HepG2 (cell line): ENCODE measurements at regions not wholly inside any gene's neighbourhood (a gene's known extent, or its start where the extent isn't known, plus 50 kb on each side); places are given as distances from the start of the nearest gene placed in this dataset.

Experiments
- ATAC-seq: fragments of 200-7000 bp; cut with Tn5 transposase; 3 replicates; pipeline ENCODE4 v1.9.1; 2020; ENCODE audit warnings: mild to moderate bottlenecking, moderate library complexity
- BruUV-seq: library from RNA; stranded (reverse); fragments of 400-500 nt; replicated peaks from 2 replicates; lab custom pipeline; 2021; lab: Mats Ljungman, UMichigan
- CTCF ChIA-PET: fragments of 300-600 bp; formaldehyde crosslinking; extraction: SDS; loops from one replicate; lab custom pipeline; 2021; ENCODE audit warnings: low total read pairs, inconsistent platforms, low intra/inter-chr PET ratio; lab: Yijun Ruan, JAX
- POLR2A ChIA-PET: fragments of 350-600 bp; sonication (Branson Sonifier 250); formaldehyde crosslinking; loops from one replicate; lab custom pipeline; 2020; ENCODE audit warnings: antibody characterized with exemption, inconsistent platforms; lab: Yijun Ruan, JAX
- DNase-seq: peaks from one replicate; pipeline ENCODE4 v3.0.0-alpha.2; 2015; ENCODE audit warnings: low spot score
- FAIRE-seq: peaks from 3 replicates; lab custom pipeline; 2011; peaks lifted over from hg19 to GRCh38; lab: Jason Lieb, UNC
- H2AFZ ChIP-seq: one replicate; pipeline ENCODE4 v1.6.1; 2011; ENCODE audit warnings: low read length, inconsistent platforms
- H3K27ac ChIP-seq: fragments of 300-600 bp; 3 replicates; pipeline ENCODE4 v1.8.0; 2011; ENCODE audit warnings: mixed run types, mild to moderate bottlenecking, mixed read lengths, low read length, inconsistent platforms; ENCODE audit not compliant: insufficient read depth; ENCODE audit errors: extremely low read length
- H3K27me3 ChIP-seq, 2 experiments: fragments of 200-600 bp in 1 of 2; 2 replicates in 1 of 2; 3 replicates in 1 of 2; pipeline versions ENCODE4 v1.6.0 to v1.8.0; 2011; ENCODE audit warnings: low read length in 2 of 2, mild to moderate bottlenecking in 2 of 2, moderate library complexity in 2 of 2, inconsistent platforms in 1 of 2; ENCODE audit not compliant: insufficient read depth in 2 of 2, control insufficient read depth in 1 of 2
- H3K36me3 ChIP-seq, 2 experiments: fragments of 200-600 bp in 1 of 2; replicated peaks in 1 of 2; 2 replicates in 1 of 2; 3 replicates in 1 of 2; pipeline versions ENCODE4 v1.5.1 to v1.8.0; 2011; ENCODE audit warnings: low read length in 2 of 2, inconsistent platforms in 1 of 2; ENCODE audit not compliant: insufficient read depth in 2 of 2, control insufficient read depth in 1 of 2
- H3K4me1 ChIP-seq: 2 replicates; pipeline ENCODE4 v1.5.1; 2012; ENCODE audit warnings: low read length, inconsistent platforms; ENCODE audit not compliant: insufficient read depth
- H3K4me2 ChIP-seq: 2 replicates; pipeline ENCODE4 v1.6.0; 2011; ENCODE audit warnings: low read depth, low read length, inconsistent platforms
- H3K4me3 ChIP-seq, 3 experiments: fragments of 200-600 bp in 1 of 3; sonication (generic), shearing (Covaris generic) in 1 of 3; replicated peaks in 1 of 3; 2 replicates each; pipeline ENCODE4 v1.5.1; 2011 to 2016; ENCODE audit warnings: low read length in 3 of 3, inconsistent platforms in 2 of 3, low read depth in 2 of 3, mild to moderate bottlenecking in 2 of 3, control low read depth in 1 of 3, mixed read lengths in 1 of 3; ENCODE audit not compliant: insufficient read depth in 1 of 3
- H3K79me2 ChIP-seq: one replicate; pipeline ENCODE4 v1.6.1; 2011; ENCODE audit warnings: low read length, inconsistent platforms; ENCODE audit not compliant: insufficient read depth
- H3K9ac ChIP-seq: 2 replicates; pipeline ENCODE4 v1.6.0; 2011; ENCODE audit warnings: mild to moderate bottlenecking, low read depth, low read length, inconsistent platforms; ENCODE audit not compliant: insufficient read depth
- H3K9me3 ChIP-seq: 2 replicates; pipeline ENCODE4 v1.5.1; 2012; ENCODE audit warnings: mild to moderate bottlenecking, low read length
- H4K20me1 ChIP-seq: 2 replicates; pipeline ENCODE4 v1.6.0; 2011; ENCODE audit warnings: inconsistent platforms, mild to moderate bottlenecking, low read length, moderate library complexity; ENCODE audit not compliant: insufficient read depth
- FLYWCH1 ChIP-seq: sonication (generic); formaldehyde crosslinking; IDR thresholded peaks from 2 replicates; pipeline ENCODE4 v1.8.1; 2023; ENCODE audit warnings: mild to moderate bottlenecking, missing genetic modification reagents
- FOXO1 ChIP-seq: sonication (generic); formaldehyde crosslinking; IDR thresholded peaks from 2 replicates; pipeline ENCODE4 v1.4.0; 2020; ENCODE audit warnings: missing genetic modification reagents
- KMT2A ChIP-seq: sonication (generic); formaldehyde crosslinking; IDR thresholded peaks from 2 replicates; pipeline ENCODE4 v1.4.0; 2020; ENCODE audit warnings: missing genetic modification reagents
- PHB2 ChIP-seq: fragments of 450-650 bp; IDR thresholded peaks from 2 replicates; pipeline ENCODE4 v1.6.1; 2018; ENCODE audit not compliant: partially characterized antibody
- POLR2A ChIP-seq, 2 experiments: IDR thresholded peaks; 2 replicates each; pipeline ENCODE4 v1.6.1; 2011; ENCODE audit warnings: low read depth in 2 of 2, low read length in 2 of 2, mild to moderate bottlenecking in 1 of 2, moderate library complexity in 1 of 2; ENCODE audit not compliant: insufficient read depth in 1 of 2
- SATB2 ChIP-seq: sonication (generic); formaldehyde crosslinking; IDR thresholded peaks from 2 replicates; pipeline ENCODE4 v1.5.0; 2020; ENCODE audit warnings: missing genetic modification reagents
- ZNF260 ChIP-seq: sonication (generic); formaldehyde crosslinking; IDR thresholded peaks from 2 replicates; pipeline ENCODE4 v1.4.0; 2020; ENCODE audit warnings: missing genetic modification reagents, low read depth, mild to moderate bottlenecking, borderline replicate concordance
- ZNF3 ChIP-seq: IDR thresholded peaks from 2 replicates; pipeline ENCODE4 v1.7.0; 2017; ENCODE audit warnings: inconsistent platforms
- ZNF501 ChIP-seq: sonication (generic); formaldehyde crosslinking; IDR thresholded peaks from 2 replicates; pipeline ENCODE4 v1.5.1; 2020; ENCODE audit warnings: mild to moderate bottlenecking, moderate library complexity, missing genetic modification reagents
- ZNF747 ChIP-seq: sonication (generic); formaldehyde crosslinking; IDR thresholded peaks from 2 replicates; pipeline ENCODE4 v1.8.1; 2023; ENCODE audit warnings: missing genetic modification reagents, mild to moderate bottlenecking, borderline replicate concordance
- ZNF816 ChIP-seq: sonication (generic); formaldehyde crosslinking; IDR thresholded peaks from 2 replicates; pipeline ENCODE4 v1.8.0; 2022; ENCODE audit warnings: missing genetic modification reagents, mild to moderate bottlenecking, borderline replicate concordance
- WGBS: methylation state at CpG from one replicate; pipeline ENCODE4 v1.1.6; 2017; ENCODE audit warnings: low lambda C conversion rate; 5-methylcytosine and 5-hydroxymethylcytosine counted together
- in situ Hi-C: cut with HindIII; loops from 2 replicates; pipeline ENCODE4 v1.10.0; 2017; ENCODE audit warnings: low pct_unique_long_range_greater_than_20kb; ENCODE audit not compliant: extremely low pct_ligation_motif_present
- intact Hi-C: fragments of 100-400 bp; cut with micrococcal nuclease; formaldehyde crosslinking; loops from one replicate; pipeline ENCODE4 v1.10.0; 2022; ENCODE audit not compliant: unreplicated experiment
- TF ChIP-seq, protein P1 (sequence below): sonication (generic); formaldehyde crosslinking; IDR thresholded peaks from 2 replicates; pipeline ENCODE4 v1.5.1; 2020; ENCODE audit warnings: mild to moderate bottlenecking, moderate library complexity, missing genetic modification reagents
- TF ChIP-seq, protein P2 (sequence below): sonication (generic); formaldehyde crosslinking; IDR thresholded peaks from 2 replicates; pipeline ENCODE4 v1.4.0; 2020; ENCODE audit warnings: missing genetic modification reagents
- TF ChIP-seq, protein P3 (sequence below): sonication (generic); formaldehyde crosslinking; IDR thresholded peaks from 2 replicates; pipeline ENCODE4 v1.5.0; 2020; ENCODE audit warnings: missing genetic modification reagents

DNA sequence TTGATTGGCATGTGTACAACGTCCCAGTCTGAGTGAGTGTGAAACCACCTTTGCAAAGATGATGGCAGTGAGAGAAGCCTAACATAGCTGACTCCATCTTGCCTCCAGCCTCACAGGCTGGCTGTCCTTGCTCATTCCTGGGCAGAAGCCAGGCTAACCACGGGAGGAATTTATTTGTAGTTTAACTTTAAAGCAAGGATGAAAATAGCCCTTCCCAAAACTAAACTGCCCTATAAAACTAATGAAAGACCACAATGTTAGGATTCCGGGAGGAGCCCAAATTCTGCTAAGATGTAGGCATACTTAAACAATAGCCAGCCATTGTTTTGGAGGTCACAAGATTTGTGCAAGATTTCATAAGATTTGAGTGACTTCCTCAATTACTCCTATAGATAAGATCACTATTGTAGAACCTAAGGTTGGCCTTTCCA, 96.6 kb upstream of the LSM14A start:
- CTCF ChIA-PET, result no interaction called here
- FAIRE-seq, result no peak
- Histone ChIP-seq H3K79me2 (no peaks in the 10 kb centered on the region), H3K27me3 (0 out of 5 replicates have a peak, but pooled peaks cover 0 to 4% of the 10 kb centered on the region in 2 experiments), H3K9me3 (no peaks in the 10 kb centered on the region), H3K4me2 (no peak overlapping the region), H3K4me3 (no peak overlapping the region), H3K4me1 (no peaks in the 10 kb centered on the region), H4K20me1 (no peaks in the 10 kb centered on the region), H3K36me3 (no peaks in the 10 kb centered on the region), H3K27ac (no peak overlapping the region), H2AFZ (no peak overlapping the region), H3K9ac (no peak overlapping the region)
- POLR2A ChIA-PET, result no interaction called here
- no peak for DNase-seq
- no peak for ATAC-seq
- WGBS, result 2% methylated on average over 3 of the region's 3 CpGs
- no TSS peak for BruUV-seq
- in situ Hi-C loops, result no loop called here
- intact Hi-C loops, result no loop called here
- TF ChIP-seq KMT2A (CRISPR knock-in tag) (no peak), ZNF747 (CRISPR knock-in tag) (no peak), FLYWCH1 (CRISPR knock-in tag) (no peak), ZNF3 (no peak), SATB2 (CRISPR knock-in tag) (no peak), POLR2A (IDR thresholded peaks at IDR 0.05; ENCODE audit: insufficient read depth in 1 of 2, low read depth in 2 of 2, low read length in 2 of 2) (no peak), ZNF816 (CRISPR knock-in tag) (no peak), ZNF260 (no peak), PHB2 (no peak), ZNF501 (CRISPR knock-in tag) (no peak), FOXO1 (CRISPR knock-in tag) (no peak)
- TF ChIP-seq, protein P1, sequence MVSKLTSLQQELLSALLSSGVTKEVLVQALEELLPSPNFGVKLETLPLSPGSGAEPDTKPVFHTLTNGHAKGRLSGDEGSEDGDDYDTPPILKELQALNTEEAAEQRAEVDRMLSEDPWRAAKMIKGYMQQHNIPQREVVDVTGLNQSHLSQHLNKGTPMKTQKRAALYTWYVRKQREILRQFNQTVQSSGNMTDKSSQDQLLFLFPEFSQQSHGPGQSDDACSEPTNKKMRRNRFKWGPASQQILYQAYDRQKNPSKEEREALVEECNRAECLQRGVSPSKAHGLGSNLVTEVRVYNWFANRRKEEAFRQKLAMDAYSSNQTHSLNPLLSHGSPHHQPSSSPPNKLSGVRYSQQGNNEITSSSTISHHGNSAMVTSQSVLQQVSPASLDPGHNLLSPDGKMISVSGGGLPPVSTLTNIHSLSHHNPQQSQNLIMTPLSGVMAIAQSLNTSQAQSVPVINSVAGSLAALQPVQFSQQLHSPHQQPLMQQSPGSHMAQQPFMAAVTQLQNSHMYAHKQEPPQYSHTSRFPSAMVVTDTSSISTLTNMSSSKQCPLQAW (CRISPR knock-in tag), result no peak
- TF ChIP-seq, protein P2, sequence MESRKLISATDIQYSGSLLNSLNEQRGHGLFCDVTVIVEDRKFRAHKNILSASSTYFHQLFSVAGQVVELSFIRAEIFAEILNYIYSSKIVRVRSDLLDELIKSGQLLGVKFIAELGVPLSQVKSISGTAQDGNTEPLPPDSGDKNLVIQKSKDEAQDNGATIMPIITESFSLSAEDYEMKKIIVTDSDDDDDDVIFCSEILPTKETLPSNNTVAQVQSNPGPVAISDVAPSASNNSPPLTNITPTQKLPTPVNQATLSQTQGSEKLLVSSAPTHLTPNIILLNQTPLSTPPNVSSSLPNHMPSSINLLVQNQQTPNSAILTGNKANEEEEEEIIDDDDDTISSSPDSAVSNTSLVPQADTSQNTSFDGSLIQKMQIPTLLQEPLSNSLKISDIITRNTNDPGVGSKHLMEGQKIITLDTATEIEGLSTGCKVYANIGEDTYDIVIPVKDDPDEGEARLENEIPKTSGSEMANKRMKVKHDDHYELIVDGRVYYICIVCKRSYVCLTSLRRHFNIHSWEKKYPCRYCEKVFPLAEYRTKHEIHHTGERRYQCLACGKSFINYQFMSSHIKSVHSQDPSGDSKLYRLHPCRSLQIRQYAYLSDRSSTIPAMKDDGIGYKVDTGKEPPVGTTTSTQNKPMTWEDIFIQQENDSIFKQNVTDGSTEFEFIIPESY (CRISPR knock-in tag), result no peak
- TF ChIP-seq, protein P3, sequence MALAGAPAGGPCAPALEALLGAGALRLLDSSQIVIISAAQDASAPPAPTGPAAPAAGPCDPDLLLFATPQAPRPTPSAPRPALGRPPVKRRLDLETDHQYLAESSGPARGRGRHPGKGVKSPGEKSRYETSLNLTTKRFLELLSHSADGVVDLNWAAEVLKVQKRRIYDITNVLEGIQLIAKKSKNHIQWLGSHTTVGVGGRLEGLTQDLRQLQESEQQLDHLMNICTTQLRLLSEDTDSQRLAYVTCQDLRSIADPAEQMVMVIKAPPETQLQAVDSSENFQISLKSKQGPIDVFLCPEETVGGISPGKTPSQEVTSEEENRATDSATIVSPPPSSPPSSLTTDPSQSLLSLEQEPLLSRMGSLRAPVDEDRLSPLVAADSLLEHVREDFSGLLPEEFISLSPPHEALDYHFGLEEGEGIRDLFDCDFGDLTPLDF, result no peak
